ENCODE measurements at regions not wholly inside any gene's neighbourhood (a gene's known extent, or its start where the extent isn't known, plus 50 kb on each side); places are given as distances from the start of the nearest gene placed in this dataset.

DNA sequence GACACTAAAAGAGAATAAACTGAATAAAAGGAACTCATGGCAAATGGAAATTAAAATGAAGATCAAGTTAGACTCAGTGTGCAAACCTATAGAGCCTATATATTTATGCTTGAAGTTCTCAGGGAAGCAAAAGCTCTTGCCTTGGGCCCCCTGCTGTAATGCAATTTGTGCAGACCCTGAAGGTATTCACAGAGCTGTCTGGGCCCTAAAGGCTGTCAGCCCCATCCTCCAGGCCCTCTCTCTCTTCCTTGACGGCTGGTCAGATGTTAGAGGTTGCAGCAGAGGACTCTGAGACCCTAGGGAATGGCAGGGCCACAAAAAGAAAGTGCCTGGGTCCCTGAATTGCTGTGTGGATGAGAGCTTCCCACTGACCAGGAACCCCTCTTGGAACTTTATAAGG, 283.9 kb upstream of the TUT7 start:
- TF ChIP-seq NFE2L2 (IDR thresholded peaks at IDR 0.05; ENCODE audit: low read depth, low read length) (no peak), RAD21 (IDR thresholded peaks at IDR 0.05; ENCODE audit: low read length) (no peak), RFX5 (IDR thresholded peaks at IDR 0.05; ENCODE audit: low read depth, low read length) (no peak), CTCF (conservative IDR thresholded peaks at IDR 0.05; ENCODE audit: low read depth, low read length) (no peak), MAFK (IDR thresholded peaks at IDR 0.05; ENCODE audit: low read depth, low read length) (no peak), RCOR1 (IDR thresholded peaks at IDR 0.05; ENCODE audit: insufficient replicate concordance, low read length) (no peak), BHLHE40 (IDR thresholded peaks at IDR 0.05; ENCODE audit: low read depth, low read length) (no peak), POLR2A (IDR thresholded peaks at IDR 0.05; ENCODE audit: low read depth, low read length) (no peak), CEBPB (IDR thresholded peaks at IDR 0.05; ENCODE audit: low read depth, low read length) (no peak), MAZ (IDR thresholded peaks at IDR 0.05; ENCODE audit: borderline replicate concordance, low read depth, low read length) (no peak), CHD1 (IDR thresholded peaks at IDR 0.05; ENCODE audit: low read depth, low read length) (no peak), FOS (IDR thresholded peaks at IDR 0.05; ENCODE audit: low read depth, low read length) (no peak), MXI1 (IDR thresholded peaks at IDR 0.05; ENCODE audit: borderline replicate concordance, low read depth, low read length) (no peak), SMC3 (IDR thresholded peaks at IDR 0.05; ENCODE audit: low read depth, low read length) (no peak)
- TF ChIP-seq, protein P1, sequence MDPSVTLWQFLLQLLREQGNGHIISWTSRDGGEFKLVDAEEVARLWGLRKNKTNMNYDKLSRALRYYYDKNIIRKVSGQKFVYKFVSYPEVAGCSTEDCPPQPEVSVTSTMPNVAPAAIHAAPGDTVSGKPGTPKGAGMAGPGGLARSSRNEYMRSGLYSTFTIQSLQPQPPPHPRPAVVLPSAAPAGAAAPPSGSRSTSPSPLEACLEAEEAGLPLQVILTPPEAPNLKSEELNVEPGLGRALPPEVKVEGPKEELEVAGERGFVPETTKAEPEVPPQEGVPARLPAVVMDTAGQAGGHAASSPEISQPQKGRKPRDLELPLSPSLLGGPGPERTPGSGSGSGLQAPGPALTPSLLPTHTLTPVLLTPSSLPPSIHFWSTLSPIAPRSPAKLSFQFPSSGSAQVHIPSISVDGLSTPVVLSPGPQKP (IDR thresholded peaks at IDR 0.05; ENCODE audit: borderline replicate concordance, low read depth, low read length) = no peak
- TF ChIP-seq, protein P2, sequence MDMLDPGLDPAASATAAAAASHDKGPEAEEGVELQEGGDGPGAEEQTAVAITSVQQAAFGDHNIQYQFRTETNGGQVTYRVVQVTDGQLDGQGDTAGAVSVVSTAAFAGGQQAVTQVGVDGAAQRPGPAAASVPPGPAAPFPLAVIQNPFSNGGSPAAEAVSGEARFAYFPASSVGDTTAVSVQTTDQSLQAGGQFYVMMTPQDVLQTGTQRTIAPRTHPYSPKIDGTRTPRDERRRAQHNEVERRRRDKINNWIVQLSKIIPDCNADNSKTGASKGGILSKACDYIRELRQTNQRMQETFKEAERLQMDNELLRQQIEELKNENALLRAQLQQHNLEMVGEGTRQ (IDR thresholded peaks at IDR 0.05; ENCODE audit: low read depth, low read length) = no peak
- Histone ChIP-seq H3K9me3 (ENCODE audit: control insufficient read depth, insufficient read depth, low read length) (peaks cover 4% of the 10 kb centered on the region; the same call in 1 of the 2 replicates), H3K14ac (replicated peaks; ENCODE audit: low read depth, low read length) (no peak overlapping the region), H4K20me1 (ENCODE audit: insufficient read depth, low read length) (no peaks in the 10 kb centered on the region), H3K4me1 (ENCODE audit: control insufficient read depth, insufficient read depth, low read length) (no peaks in the 10 kb centered on the region; the same call in 1 of the 2 replicates), H4K8ac (ENCODE audit: low read depth in 2 of 2, low read length in 2 of 2) (no peak overlapping the region), H3K18ac (ENCODE audit: low read depth, low read length) (no peak overlapping the region), H3K4me2 (ENCODE audit: low read depth, low read length) (no peak overlapping the region), H3K79me1 (ENCODE audit: low read depth in 1 of 2, low read length in 2 of 2) (no peaks in the 10 kb centered on the region), H3K9ac (ENCODE audit: low read depth, low read length) (no peak overlapping the region), H2AK5ac (ENCODE audit: low read depth, low read length) (no peak overlapping the region), H4K91ac (ENCODE audit: insufficient read depth, low read depth, low read length) (no peak overlapping the region), H3K9me1 (ENCODE audit: insufficient read depth, low read length) (no peaks in the 10 kb centered on the region), H3K23ac (ENCODE audit: low read depth, low read length) (no peak overlapping the region), H2BK120ac (ENCODE audit: low read depth, low read length) (no peak overlapping the region), H3K4me3 (ENCODE audit: insufficient read depth, low read depth, low read length) (no peak overlapping the region), H3K27me3 (ENCODE audit: control insufficient read depth, insufficient read depth, low read length) (0 out of 2 replicates have a peak, but pooled peaks cover 2% of the 10 kb centered on the region), H4K5ac (ENCODE audit: low read depth, low read length) (no peak overlapping the region), H3K56ac (ENCODE audit: extremely low read depth, insufficient read depth, low read length) (no peak overlapping the region), H2BK5ac (ENCODE audit: low read depth, low read length, poor library complexity, severe bottlenecking) (no peak overlapping the region), H2BK15ac (ENCODE audit: low read depth, low read length) (peak overlapping the region; percentile 12; the same call in 1 of the 3 replicates), H2AFZ (replicated peaks; ENCODE audit: low read length, poor library complexity) (no peak overlapping the region), H3K36me3 (ENCODE audit: control insufficient read depth, insufficient read depth, low read length) (no peaks in the 10 kb centered on the region), H2BK20ac (ENCODE audit: low read depth, low read length) (no peak overlapping the region), H3K27ac (ENCODE audit: insufficient read depth, low read length) (no peak overlapping the region), H2AK9ac (replicated peaks; ENCODE audit: low read depth, low read length, poor library complexity) (no peak overlapping the region), H3K4ac (ENCODE audit: low read depth, low read length) (no peak overlapping the region)
- intact Hi-C loops (cut with micrococcal nuclease) = no loop called here
- dilution Hi-C loops (cut with HindIII; ENCODE audit: low sequenced_read_pairs, unreplicated experiment) = no loop called here
- BruUV-seq (replicated peaks) = no TSS peak
- DNase-seq (no peak), ATAC-seq (ENCODE audit: low read depth) (no peak)
- in situ Hi-C loops (cut with MboI; ENCODE audit: low sequenced_read_pairs) = loop anchor here (10.0 to 25.0 kb wide), 2 partner anchors 299 to 687 kb away; partner anchors contain the start of gene GAS1
- POLR2A ChIA-PET (ENCODE audit: unreplicated experiment) = no interaction called here
- CTCF ChIA-PET = interaction anchor here (0.6 to 1.6 kb wide), 10 partner anchors 9 to 307 kb away, joined by 3 to 7 read pairs (median 3); no protein-coding TSS in a partner anchor
- no CpG with 5 or more reads among the region's 1 CpG for WGBS, 2 experiments (ENCODE audit: extremely low coverage in 2 of 2, insufficient read length in 1 of 2)
